Astrocyte (in vitro differentiated cells and primary cell): ENCODE measurements at regions not wholly inside any gene's neighbourhood (a gene's known extent, or its start where the extent isn't known, plus 50 kb on each side); places are given as distances from the start of the nearest gene placed in this dataset.
"Not testable (repeated sequence)": the region's sequence is repeated elsewhere in the genome, so short reads cannot be mapped to it uniquely, and the experiment has no call there.

Experiments used
- DNase-seq: peaks from one replicate; pipeline ENCODE4 v3.0.0-alpha.2; 2010; ENCODE audit warnings: low read depth
- FAIRE-seq: peaks from 2 replicates; lab custom pipeline; 2011; peaks lifted over from hg19 to GRCh38; lab: Jason Lieb, UNC
- H2AFZ ChIP-seq: 2 replicates; pipeline ENCODE4 v1.6.0; 2012; ENCODE audit warnings: low read depth, low read length, inconsistent platforms
- H3K27ac ChIP-seq: 2 replicates; pipeline ENCODE4 v1.5.1; 2011; ENCODE audit warnings: low read depth, low read length, inconsistent platforms
- H3K27me3 ChIP-seq: 2 replicates; pipeline ENCODE4 v1.6.0; 2011; ENCODE audit warnings: low read length, inconsistent platforms; ENCODE audit not compliant: insufficient read depth
- H3K36me3 ChIP-seq: 2 replicates; pipeline ENCODE4 v1.5.1; 2011; ENCODE audit warnings: low read length, inconsistent platforms; ENCODE audit not compliant: insufficient read depth
- H3K4me1 ChIP-seq: 2 replicates; pipeline ENCODE4 v1.5.1; 2011; ENCODE audit warnings: low read length, inconsistent platforms; ENCODE audit not compliant: insufficient read depth
- H3K4me2 ChIP-seq: 2 replicates; pipeline ENCODE4 v1.6.0; 2012; ENCODE audit warnings: low read length, inconsistent platforms
- H3K4me3 ChIP-seq: 2 replicates; pipeline ENCODE4 v1.5.1; 2011; ENCODE audit warnings: low read depth, mild to moderate bottlenecking, low read length, inconsistent platforms; ENCODE audit not compliant: insufficient read depth
- H3K79me2 ChIP-seq: 2 replicates; pipeline ENCODE4 v1.6.0; 2012; ENCODE audit warnings: mild to moderate bottlenecking, low read length, inconsistent platforms; ENCODE audit not compliant: insufficient read depth
- H3K9ac ChIP-seq: 2 replicates; pipeline ENCODE4 v1.6.0; 2012; ENCODE audit warnings: mild to moderate bottlenecking, low read length, inconsistent platforms
- H3K9me3 ChIP-seq: 2 replicates; pipeline ENCODE4 v1.5.1; 2012; ENCODE audit warnings: low read depth, mild to moderate bottlenecking, low read length, inconsistent platforms; ENCODE audit not compliant: insufficient read depth
- H4K20me1 ChIP-seq: 2 replicates; pipeline ENCODE4 v1.6.0; 2012; ENCODE audit warnings: low read length, inconsistent platforms; ENCODE audit not compliant: insufficient read depth
- H3K27ac Mint-ChIP-seq: one replicate; pipeline ENCODE4 v1.8.0; 2021; ENCODE audit warnings: mild to moderate bottlenecking, mixed read lengths; ENCODE audit not compliant: unreplicated experiment
- H3K27me3 Mint-ChIP-seq: one replicate; pipeline ENCODE4 v1.8.0; 2021; ENCODE audit warnings: low read depth, mixed read lengths; ENCODE audit not compliant: unreplicated experiment
- H3K36me3 Mint-ChIP-seq: one replicate; pipeline ENCODE4 v1.8.0; 2021; ENCODE audit warnings: low read depth, mixed read lengths; ENCODE audit not compliant: unreplicated experiment
- H3K4me1 Mint-ChIP-seq: one replicate; pipeline ENCODE4 v1.8.0; 2021; ENCODE audit warnings: low read depth, mixed read lengths; ENCODE audit not compliant: unreplicated experiment
- H3K4me3 Mint-ChIP-seq: one replicate; pipeline ENCODE4 v1.8.0; 2021; ENCODE audit warnings: mild to moderate bottlenecking, moderate library complexity, mixed read lengths; ENCODE audit not compliant: unreplicated experiment
- H3K9me3 Mint-ChIP-seq: one replicate; pipeline ENCODE4 v1.8.0; 2021; ENCODE audit warnings: mild to moderate bottlenecking, mixed read lengths; ENCODE audit not compliant: unreplicated experiment
- EZH2 ChIP-seq: IDR thresholded peaks from 2 replicates; pipeline ENCODE4 v1.6.1; 2012; ENCODE audit warnings: mild to moderate bottlenecking, low read length, inconsistent platforms; ENCODE audit not compliant: insufficient read depth
- TF ChIP-seq, protein P1 (sequence below): IDR thresholded peaks from 2 replicates; pipeline ENCODE4 v1.5.1; 2011; ENCODE audit warnings: low read depth, mild to moderate bottlenecking, inconsistent platforms, low read length, moderate library complexity; ENCODE audit not compliant: insufficient read depth

DNA sequence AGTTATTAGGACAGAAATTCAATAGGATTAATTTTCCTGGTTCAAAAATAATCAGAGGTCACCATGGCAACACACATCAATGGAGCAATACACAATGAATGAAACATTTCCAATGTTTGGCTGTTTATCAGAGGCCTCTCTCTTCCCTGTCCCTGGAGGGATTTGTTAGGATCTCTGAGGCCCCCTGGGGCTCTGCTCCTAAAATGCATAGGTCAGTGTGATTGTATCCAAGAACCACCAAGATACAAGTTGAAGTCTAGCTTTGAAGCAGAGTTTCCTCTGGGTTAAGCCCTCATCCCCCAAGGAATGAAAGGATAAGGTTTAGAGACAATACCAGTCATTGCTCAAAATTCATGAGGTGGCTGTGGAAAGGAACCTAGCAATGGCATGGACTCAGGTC lies 561.2 kb upstream of the C16orf82 start:
- TF ChIP-seq, protein P1, sequence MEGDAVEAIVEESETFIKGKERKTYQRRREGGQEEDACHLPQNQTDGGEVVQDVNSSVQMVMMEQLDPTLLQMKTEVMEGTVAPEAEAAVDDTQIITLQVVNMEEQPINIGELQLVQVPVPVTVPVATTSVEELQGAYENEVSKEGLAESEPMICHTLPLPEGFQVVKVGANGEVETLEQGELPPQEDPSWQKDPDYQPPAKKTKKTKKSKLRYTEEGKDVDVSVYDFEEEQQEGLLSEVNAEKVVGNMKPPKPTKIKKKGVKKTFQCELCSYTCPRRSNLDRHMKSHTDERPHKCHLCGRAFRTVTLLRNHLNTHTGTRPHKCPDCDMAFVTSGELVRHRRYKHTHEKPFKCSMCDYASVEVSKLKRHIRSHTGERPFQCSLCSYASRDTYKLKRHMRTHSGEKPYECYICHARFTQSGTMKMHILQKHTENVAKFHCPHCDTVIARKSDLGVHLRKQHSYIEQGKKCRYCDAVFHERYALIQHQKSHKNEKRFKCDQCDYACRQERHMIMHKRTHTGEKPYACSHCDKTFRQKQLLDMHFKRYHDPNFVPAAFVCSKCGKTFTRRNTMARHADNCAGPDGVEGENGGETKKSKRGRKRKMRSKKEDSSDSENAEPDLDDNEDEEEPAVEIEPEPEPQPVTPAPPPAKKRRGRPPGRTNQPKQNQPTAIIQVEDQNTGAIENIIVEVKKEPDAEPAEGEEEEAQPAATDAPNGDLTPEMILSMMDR: no peak
- TF ChIP-seq EZH2: no peak
- Histone ChIP-seq H2AFZ (no peak overlapping the region), H3K9ac (no peak overlapping the region), H4K20me1 (no peaks in the 10 kb centered on the region), H3K4me3 (no peak overlapping the region), H3K9me3 (peaks cover 2% of the 10 kb centered on the region), H3K36me3 (no peaks in the 10 kb centered on the region), H3K4me2 (no peak overlapping the region), H3K79me2 (no peaks in the 10 kb centered on the region), H3K27me3 (no peaks in the 10 kb centered on the region), H3K4me1 (no peaks in the 10 kb centered on the region), H3K27ac (no peak overlapping the region)
- Mint-ChIP-seq H3K27me3 (peaks cover 2% of the 10 kb centered on the region), H3K27ac (no peak overlapping the region), H3K36me3 (no peaks in the 10 kb centered on the region), H3K4me3 (no peak overlapping the region), H3K9me3 (no peaks in the 10 kb centered on the region), H3K4me1 (peaks cover 2% of the 10 kb centered on the region)
- no peak for FAIRE-seq
- no peak for DNase-seq

DNA sequence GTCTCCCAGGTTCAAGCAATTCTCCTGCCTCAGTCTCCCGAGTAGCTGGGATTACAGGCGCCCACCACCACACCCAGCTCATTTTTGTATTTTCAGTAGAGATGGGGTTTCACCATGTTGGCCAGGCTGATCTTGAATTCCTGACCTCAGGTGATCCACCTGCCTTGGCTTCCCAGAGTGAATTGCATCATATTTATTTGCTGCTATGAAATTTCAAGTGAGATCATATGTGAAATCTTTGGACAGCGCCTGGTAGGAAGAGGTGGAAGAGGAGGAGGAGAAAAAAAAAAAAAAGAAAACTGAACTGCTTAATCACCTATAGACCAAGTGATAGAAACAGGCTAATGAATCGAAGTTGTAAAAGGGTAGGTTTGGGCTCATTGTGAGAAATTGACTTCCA lies 557.8 kb upstream of the C16orf82 start:
- not testable (repeated sequence) for H3K9ac ChIP-seq, FAIRE-seq, H3K27me3 ChIP-seq

DNA sequence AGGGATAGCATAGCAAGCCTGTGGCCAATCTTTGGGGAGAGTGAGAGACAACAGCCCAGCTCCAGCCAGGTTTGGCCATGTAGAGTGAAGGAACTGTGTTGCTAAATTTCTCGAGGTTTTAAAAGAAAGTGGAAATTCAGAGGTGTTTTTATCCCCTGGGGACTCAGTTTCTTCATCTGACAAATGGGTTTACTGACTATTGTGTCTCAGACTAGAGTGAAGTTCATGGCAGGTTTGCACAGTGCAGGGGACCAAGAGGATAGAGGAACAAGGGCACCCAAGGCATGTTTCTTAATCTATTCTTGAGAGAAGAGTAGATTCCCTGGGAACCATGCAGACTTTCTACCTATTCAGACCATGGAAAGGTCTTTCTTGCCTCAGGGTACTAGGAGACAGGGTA lies 555.8 kb upstream of the C16orf82 start:
- H3K27ac Mint-ChIP-seq: no peak overlapping the region
- no peak overlapping the region for H3K4me3 Mint-ChIP-seq
- no peak overlapping the region for H2AFZ ChIP-seq
- no peaks in the 10 kb centered on the region for H3K4me1 Mint-ChIP-seq
- H3K4me3 ChIP-seq: no peak overlapping the region
- H3K9ac ChIP-seq: no peak overlapping the region
- no peaks in the 10 kb centered on the region for H3K36me3 Mint-ChIP-seq
- peaks cover 3% of the 10 kb centered on the region for H3K9me3 ChIP-seq
- H3K79me2 ChIP-seq: no peaks in the 10 kb centered on the region
- TF ChIP-seq EZH2: no peak
- TF ChIP-seq, protein P1: no peak
- no peaks in the 10 kb centered on the region for H3K36me3 ChIP-seq
- H3K4me2 ChIP-seq: no peak overlapping the region
- FAIRE-seq: no peak
- no peak for DNase-seq
- no peaks in the 10 kb centered on the region for H3K4me1 ChIP-seq
- H3K9me3 Mint-ChIP-seq: no peaks in the 10 kb centered on the region
- no peaks in the 10 kb centered on the region for H3K27me3 ChIP-seq
- no peaks in the 10 kb centered on the region for H4K20me1 ChIP-seq
- no peak overlapping the region for H3K27ac ChIP-seq
- H3K27me3 Mint-ChIP-seq: peaks cover 7% of the 10 kb centered on the region

More for the DNA sequence above, 557.8 kb upstream of the C16orf82 start:
- H3K4me1 ChIP-seq, H3K9me3 Mint-ChIP-seq, H3K9me3 ChIP-seq, H3K4me1 Mint-ChIP-seq, H4K20me1 ChIP-seq, H3K4me2 ChIP-seq, H3K27ac Mint-ChIP-seq, DNase-seq, H3K36me3 ChIP-seq, H2AFZ ChIP-seq, H3K4me3 ChIP-seq, H3K36me3 Mint-ChIP-seq, H3K79me2 ChIP-seq, H3K4me3 Mint-ChIP-seq, H3K27ac ChIP-seq, H3K27me3 Mint-ChIP-seq: not testable (repeated sequence)
